PC-9 (cell line): ENCODE measurements at regions not wholly inside any gene's neighbourhood (a gene's known extent, or its start where the extent isn't known, plus 50 kb on each side); places are given as distances from the start of the nearest gene placed in this dataset.
"Not testable (repeated sequence)": the region's sequence is repeated elsewhere in the genome, so short reads cannot be mapped to it uniquely, and the experiment has no call there.

Source experiments
- BruUV-seq: library from RNA; stranded (reverse); fragments of 400-500 nt; replicated peaks from 2 replicates; lab custom pipeline; 2021; lab: Mats Ljungman, UMichigan
- CTCF ChIA-PET: fragments of 300-600 bp; sonication (Branson Sonifier 250); formaldehyde crosslinking; loops from one replicate; lab custom pipeline; 2022; ENCODE audit warnings: antibody characterized with exemption; lab: Charles Lee
- POLR2A ChIA-PET: fragments of 300-600 bp; sonication (Branson Sonifier 250); formaldehyde crosslinking; loops from one replicate; lab custom pipeline; 2022; ENCODE audit warnings: antibody characterized with exemption; ENCODE audit not compliant: unreplicated experiment; lab: Charles Lee
- DNase-seq, 2 experiments: peaks; one replicate each; pipeline versions ENCODE4 v3.0.0 to v3.0.0-alpha.2; 2015 to 2022; ENCODE audit warnings: mixed read lengths in 1 of 2
- H2AFZ ChIP-seq: fragments of 200-600 bp; sonication (generic); 2 replicates; pipeline ENCODE4 v1.8.1; 2017; ENCODE audit warnings: antibody characterized with exemption
- H3F3A ChIP-seq: fragments of 200-600 bp; sonication (generic); 2 replicates; pipeline ENCODE4 v1.8.1; 2017; ENCODE audit warnings: antibody characterized with exemption, mild to moderate bottlenecking, low read depth; ENCODE audit not compliant: insufficient read depth
- H3K27ac ChIP-seq: fragments of 200-600 bp; sonication (generic); 2 replicates; pipeline ENCODE4 v1.6.1; 2016; ENCODE audit warnings: mixed run types
- H3K27me3 ChIP-seq: fragments of 200-600 bp; sonication (generic); 2 replicates; pipeline ENCODE4 v1.6.1; 2016; ENCODE audit warnings: low read depth, mixed run types; ENCODE audit not compliant: insufficient read depth
- H3K36me3 ChIP-seq: fragments of 200-600 bp; sonication (generic); 2 replicates; pipeline ENCODE4 v1.6.1; 2016; ENCODE audit warnings: low read depth, mixed run types
- H3K4me1 ChIP-seq: fragments of 200-600 bp; sonication (generic); replicated peaks from 2 replicates; pipeline ENCODE4 v1.6.1; 2016; ENCODE audit warnings: mixed run types; ENCODE audit not compliant: insufficient read depth
- H3K4me2 ChIP-seq: fragments of 200-600 bp; sonication (generic); 2 replicates; pipeline ENCODE4 v1.6.1; 2017; ENCODE audit warnings: mixed run types
- H3K4me3 ChIP-seq: fragments of 200-600 bp; sonication (generic); 2 replicates; pipeline ENCODE4 v1.6.1; 2016; ENCODE audit warnings: mixed run types
- H3K79me2 ChIP-seq: fragments of 200-600 bp; sonication (generic); 2 replicates; pipeline ENCODE4 v1.6.1; 2017; ENCODE audit warnings: low read depth, mixed run types
- H3K9me2 ChIP-seq: fragments of 200-600 bp; sonication (generic); 2 replicates; pipeline ENCODE4 v1.8.1; 2017; ENCODE audit warnings: mild to moderate bottlenecking; ENCODE audit not compliant: insufficient read depth
- H3K9me3 ChIP-seq: fragments of 200-600 bp; sonication (generic); 2 replicates; pipeline ENCODE4 v1.8.1; 2016; ENCODE audit warnings: low read depth; ENCODE audit not compliant: insufficient read depth
- H4K20me1 ChIP-seq: fragments of 200-600 bp; sonication (generic); 2 replicates; pipeline ENCODE4 v1.8.1; 2017; ENCODE audit not compliant: insufficient read depth
- CTCF ChIP-seq: fragments of 200-600 bp; sonication (generic); conservative IDR thresholded peaks from 2 replicates; pipeline ENCODE4 v1.6.1; 2017; ENCODE audit warnings: mixed run types, antibody characterized with exemption, mild to moderate bottlenecking, moderate library complexity
- EZH2 ChIP-seq: fragments of 200-600 bp; sonication (generic); IDR thresholded peaks from 2 replicates; pipeline ENCODE4 v1.8.0; 2017; ENCODE audit warnings: antibody characterized with exemption, low read depth
- intact Hi-C: fragments of 100-400 bp; cut with micrococcal nuclease; formaldehyde crosslinking; loops from one replicate; pipeline ENCODE4 v1.10.0; 2022; ENCODE audit not compliant: unreplicated experiment

- POLR2A ChIA-PET: interaction anchor here (0.6 to 0.7 kb wide), 6 partner anchors 9 to 536 kb away, joined by 3 to 11 read pairs (median 4); no protein-coding TSS in a partner anchor
- no peaks in the 10 kb centered on the region for H3K27me3 ChIP-seq
- no peaks in the 10 kb centered on the region for H3K9me3 ChIP-seq
- H3F3A ChIP-seq: peaks cover 18% of the 10 kb centered on the region; the same call in 1 of the 2 replicates
- H3K4me1 ChIP-seq: peaks cover 21% of the 10 kb centered on the region
- H3K4me2 ChIP-seq: peak overlapping the region; percentile 69
- DNase-seq: peak; percentile 57 to 71
- H4K20me1 ChIP-seq: no peaks in the 10 kb centered on the region
- H3K4me3 ChIP-seq: peak overlapping the region; percentile 49
- TF ChIP-seq CTCF (peak; percentile 23; the same call in 1 of the 2 replicates), EZH2 (no peak)
- no peaks in the 10 kb centered on the region for H3K79me2 ChIP-seq
- peak overlapping the region; percentile 78 for H2AFZ ChIP-seq
- CTCF ChIA-PET: interaction anchor here (1.9 kb wide), 1 partner anchor 31 kb away, joined by 7 read pairs; no protein-coding TSS in a partner anchor
- peak overlapping the region; percentile 68 for H3K27ac ChIP-seq
- intact Hi-C loops: no loop called here
- H3K9me2 ChIP-seq: no peaks in the 10 kb centered on the region
- BruUV-seq: TSS peak; percentile 93
- no peaks in the 10 kb centered on the region for H3K36me3 ChIP-seq
Observed at GRCh38 chr6:27720607-27721580, 191.3 kb downstream of the OR2B2 start.

- H3K36me3 ChIP-seq, H3K79me2 ChIP-seq, intact Hi-C loops, H3K4me2 ChIP-seq, H4K20me1 ChIP-seq, H3K4me3 ChIP-seq, H2AFZ ChIP-seq, H3K9me2 ChIP-seq, DNase-seq, H3K9me3 ChIP-seq, H3K27me3 ChIP-seq, CTCF ChIA-PET, H3K27ac ChIP-seq, BruUV-seq, POLR2A ChIA-PET: not testable (repeated sequence)
- H3K4me1 ChIP-seq: peaks cover 21% of the 10 kb centered on the region
- H3F3A ChIP-seq: peaks cover 18% of the 10 kb centered on the region; the same call in 1 of the 2 replicates
Observed at GRCh38 chr6:27719039-27719438, 193.2 kb downstream of the OR2B2 start.

GRCh38 chr6:27706431-27706830 lies 205.8 kb downstream of the OR2B2 start:
- no peak for TF ChIP-seq CTCF

More at GRCh38 chr6:27706431-27706830, 205.8 kb downstream of the OR2B2 start:
- intact Hi-C loops: no loop called here
- Histone ChIP-seq H3K4me2 (no peak overlapping the region), H3K27me3 (no peaks in the 10 kb centered on the region), H3K9me3 (no peaks in the 10 kb centered on the region), H3K36me3 (peaks cover 4% of the 10 kb centered on the region; the same call in 1 of the 2 replicates), H4K20me1 (no peaks in the 10 kb centered on the region), H3K79me2 (no peaks in the 10 kb centered on the region), H3K4me1 (no peaks in the 10 kb centered on the region), H3K4me3 (no peak overlapping the region), H3K27ac (no peak overlapping the region), H3K9me2 (no peaks in the 10 kb centered on the region), H3F3A (no peaks in the 10 kb centered on the region), H2AFZ (no peak overlapping the region)
- ChIA-PET POLR2A (no interaction called here), CTCF (no interaction called here)
- no TSS peak for BruUV-seq
- no peak for DNase-seq
